ENCODE measurements at regions not wholly inside any gene's neighbourhood (a gene's known extent, or its start where the extent isn't known, plus 50 kb on each side); places are given as distances from the start of the nearest gene placed in this dataset.

DNA sequence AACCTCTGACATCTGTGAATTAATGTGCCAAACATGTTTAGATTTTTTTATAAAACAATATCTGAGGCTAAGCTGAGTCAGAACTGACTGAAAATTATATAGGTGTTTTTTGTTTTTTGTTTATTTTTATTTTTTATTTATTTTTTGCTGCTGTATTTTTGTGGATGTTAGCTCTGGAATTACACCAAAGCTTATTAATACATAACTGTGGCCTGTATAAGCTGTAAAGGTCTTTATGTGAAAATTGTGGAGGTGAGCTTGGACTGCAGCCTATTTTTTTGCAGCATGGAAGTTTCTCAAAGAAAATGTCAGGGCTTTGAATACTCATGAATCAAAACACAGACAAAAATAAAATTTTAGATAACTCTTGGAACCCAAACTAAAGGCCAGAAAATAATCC, 199.8 kb downstream of the CHRM3 start:
- Histone ChIP-seq H3K9me1 (ENCODE audit: control insufficient read depth, insufficient read depth, low read length) (no peaks in the 10 kb centered on the region), H3K27me3 (ENCODE audit: control insufficient read depth in 2 of 2, insufficient read depth in 2 of 2, low read length in 2 of 2) (no peaks in the 10 kb centered on the region), H4K20me1 (replicated peaks; ENCODE audit: control insufficient read depth, insufficient read depth, low read length) (no peaks in the 10 kb centered on the region), H3K79me2 (ENCODE audit: control insufficient read depth, insufficient read depth, low read length) (no peaks in the 10 kb centered on the region), H2AFZ (ENCODE audit: low read depth, low read length) (no peak overlapping the region), H3K9ac (ENCODE audit: insufficient read depth in 1 of 2, low read depth in 2 of 2, low read length in 2 of 2) (no peak overlapping the region), H3K4me3 (no peak overlapping the region), H3K9me3 (replicated peaks; ENCODE audit: control insufficient read depth, insufficient read depth, low read depth, low read length) (0 out of 2 replicates have a peak, but pooled peaks cover 1% of the 10 kb centered on the region), H3K4me1 (replicated peaks in 1 of 2; ENCODE audit: control insufficient read depth in 2 of 2, insufficient read depth in 2 of 2, low read length in 2 of 2) (no peaks in the 10 kb centered on the region), H3K36me3 (ENCODE audit: control insufficient read depth, insufficient read depth, low read length) (no peaks in the 10 kb centered on the region), H3K4me2 (ENCODE audit: insufficient read depth, low read length) (no peak overlapping the region), H3K27ac (ENCODE audit: extremely low read depth, low read depth, low read length) (no peak overlapping the region)
- TF ChIP-seq PTRF (tag; IDR thresholded peaks at IDR 0.05) = no peak
- TF ChIP-seq ATF4 (CRISPR knock-in tag; IDR thresholded peaks at IDR 0.05) = no peak
- no peak for TF ChIP-seq ZNF282 (CRISPR knock-in tag; IDR thresholded peaks at IDR 0.05)
- no peak for TF ChIP-seq POLR2H (tag; IDR thresholded peaks at IDR 0.05; ENCODE audit: low read depth)
- no peak for TF ChIP-seq MXI1 (IDR thresholded peaks at IDR 0.05; ENCODE audit: low read depth, low read length)
- FAIRE-seq = no peak
- intact Hi-C loops (cut with micrococcal nuclease) (no loop called here), in situ Hi-C loops (cut with MboI) (no loop called here)
- CTCF ChIA-PET (ENCODE audit: low intra/inter-chr PET ratio) = no interaction called here
- ATAC-seq = no peak
- POLR2A ChIA-PET = no interaction called here
- BruUV-seq (replicated peaks) = no TSS peak
- DNase-seq (ENCODE audit: extremely low read depth in 1 of 4, low spot score in 3 of 4) = no peak

GRCh38 chr1:239587066-239587465, 200.7 kb downstream of the CHRM3 start:
- no peak overlapping the region for H3K4me3 ChIP-seq
- no TSS peak for BruUV-seq (replicated peaks)
- H3K27me3 ChIP-seq (ENCODE audit: control insufficient read depth in 2 of 2, insufficient read depth in 2 of 2, low read length in 2 of 2) = no peaks in the 10 kb centered on the region
- ATAC-seq (no peak), FAIRE-seq (no peak), DNase-seq (ENCODE audit: extremely low read depth in 1 of 4, low spot score in 3 of 4) (no peak)
- H3K9me1 ChIP-seq (ENCODE audit: control insufficient read depth, insufficient read depth, low read length) = no peaks in the 10 kb centered on the region
- WGBS (ENCODE audit: insufficient coverage, low coverage, missing lambda C conversion rate) = 1% methylated on average over 8 of the region's 8 CpGs
- H2AFZ ChIP-seq (ENCODE audit: low read depth, low read length) = no peak overlapping the region
- no peak for TF ChIP-seq ZBTB7A (IDR thresholded peaks at IDR 0.05; ENCODE audit: borderline replicate concordance, control insufficient read depth, low read depth, low read length)
- no peak for TF ChIP-seq HMG20A (CRISPR knock-in tag; conservative IDR thresholded peaks at IDR 0.05)
- TF ChIP-seq THRA (IDR thresholded peaks at IDR 0.05) = no peak
- TF ChIP-seq, protein P1, sequence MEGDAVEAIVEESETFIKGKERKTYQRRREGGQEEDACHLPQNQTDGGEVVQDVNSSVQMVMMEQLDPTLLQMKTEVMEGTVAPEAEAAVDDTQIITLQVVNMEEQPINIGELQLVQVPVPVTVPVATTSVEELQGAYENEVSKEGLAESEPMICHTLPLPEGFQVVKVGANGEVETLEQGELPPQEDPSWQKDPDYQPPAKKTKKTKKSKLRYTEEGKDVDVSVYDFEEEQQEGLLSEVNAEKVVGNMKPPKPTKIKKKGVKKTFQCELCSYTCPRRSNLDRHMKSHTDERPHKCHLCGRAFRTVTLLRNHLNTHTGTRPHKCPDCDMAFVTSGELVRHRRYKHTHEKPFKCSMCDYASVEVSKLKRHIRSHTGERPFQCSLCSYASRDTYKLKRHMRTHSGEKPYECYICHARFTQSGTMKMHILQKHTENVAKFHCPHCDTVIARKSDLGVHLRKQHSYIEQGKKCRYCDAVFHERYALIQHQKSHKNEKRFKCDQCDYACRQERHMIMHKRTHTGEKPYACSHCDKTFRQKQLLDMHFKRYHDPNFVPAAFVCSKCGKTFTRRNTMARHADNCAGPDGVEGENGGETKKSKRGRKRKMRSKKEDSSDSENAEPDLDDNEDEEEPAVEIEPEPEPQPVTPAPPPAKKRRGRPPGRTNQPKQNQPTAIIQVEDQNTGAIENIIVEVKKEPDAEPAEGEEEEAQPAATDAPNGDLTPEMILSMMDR (IDR thresholded peaks at IDR 0.05 in 2 of 3, conservative IDR thresholded peaks at IDR 0.05 in 1 of 3; ENCODE audit: insufficient read depth in 2 of 3, low read depth in 1 of 3, low read length in 3 of 3) = no peak
- TF ChIP-seq, protein P2, sequence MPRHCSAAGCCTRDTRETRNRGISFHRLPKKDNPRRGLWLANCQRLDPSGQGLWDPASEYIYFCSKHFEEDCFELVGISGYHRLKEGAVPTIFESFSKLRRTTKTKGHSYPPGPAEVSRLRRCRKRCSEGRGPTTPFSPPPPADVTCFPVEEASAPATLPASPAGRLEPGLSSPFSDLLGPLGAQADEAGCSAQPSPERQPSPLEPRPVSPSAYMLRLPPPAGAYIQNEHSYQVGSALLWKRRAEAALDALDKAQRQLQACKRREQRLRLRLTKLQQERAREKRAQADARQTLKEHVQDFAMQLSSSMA (CRISPR knock-in tag; IDR thresholded peaks at IDR 0.05) = no peak
- H3K9me3 ChIP-seq (replicated peaks; ENCODE audit: control insufficient read depth, insufficient read depth, low read depth, low read length) = 0 out of 2 replicates have a peak, but pooled peaks cover 1% of the 10 kb centered on the region
- H3K4me2 ChIP-seq (ENCODE audit: insufficient read depth, low read length) = no peak overlapping the region
- H3K4me1 ChIP-seq (replicated peaks in 1 of 2; ENCODE audit: control insufficient read depth in 2 of 2, insufficient read depth in 2 of 2, low read length in 2 of 2) = no peaks in the 10 kb centered on the region
- CTCF ChIA-PET (ENCODE audit: low intra/inter-chr PET ratio) = no interaction called here
- H4K20me1 ChIP-seq (replicated peaks; ENCODE audit: control insufficient read depth, insufficient read depth, low read length) = no peaks in the 10 kb centered on the region
- intact Hi-C loops (cut with micrococcal nuclease) (no loop called here), in situ Hi-C loops (cut with MboI) (no loop called here)
- H3K36me3 ChIP-seq (ENCODE audit: control insufficient read depth, insufficient read depth, low read length) = no peaks in the 10 kb centered on the region
- POLR2A ChIA-PET = no interaction called here
- H3K79me2 ChIP-seq (ENCODE audit: control insufficient read depth, insufficient read depth, low read length) = no peaks in the 10 kb centered on the region
- H3K9ac ChIP-seq (ENCODE audit: insufficient read depth in 1 of 2, low read depth in 2 of 2, low read length in 2 of 2) = no peak overlapping the region
- H3K27ac ChIP-seq (ENCODE audit: extremely low read depth, low read depth, low read length) = no peak overlapping the region

Data from K562 (cell line).